ENCODE measurements at regions not wholly inside any gene's neighbourhood (a gene's known extent, or its start where the extent isn't known, plus 50 kb on each side); places are given as distances from the start of the nearest gene placed in this dataset.

DNA sequence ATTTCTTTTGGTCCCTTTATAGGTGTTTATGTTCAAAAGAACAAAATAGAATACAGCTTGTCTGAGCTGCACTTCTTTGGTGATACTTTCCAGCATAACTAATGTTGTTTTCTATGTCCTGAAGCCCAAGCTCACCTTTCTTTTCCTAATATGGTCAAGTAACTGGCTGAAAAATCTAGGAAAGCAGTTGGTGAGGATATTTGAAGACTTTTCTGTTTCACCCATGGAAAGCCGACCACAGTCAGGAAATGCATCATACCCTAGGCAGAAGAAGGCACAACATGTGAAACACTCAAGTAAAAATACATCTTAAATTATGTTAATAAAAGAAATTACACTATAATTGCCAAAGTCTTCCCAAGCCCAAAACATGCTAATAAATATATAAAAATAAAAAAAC is 337.0 kb downstream of the PDGFC start:
- TF ChIP-seq Cebpa-rat (IDR thresholded peaks at IDR 0.05) = no peak
- Histone ChIP-seq H3K27ac (no peak overlapping the region), H3K9me3 (replicated peaks in 1 of 11) (no peaks in the 10 kb centered on the region), H3K9ac (no peak overlapping the region), H3K36me3 (no peaks in the 10 kb centered on the region), H3K4me3 (no peak overlapping the region), H3K4me1 (no peaks in the 10 kb centered on the region), H3K4me2 (no peak overlapping the region), H4K20me1 (no peaks in the 10 kb centered on the region), H3K27me3 (no peaks in the 10 kb centered on the region)

GRCh38 chr4:156633847-156634246 is 337.8 kb downstream of the PDGFC start:
- Histone ChIP-seq H3K27me3 (no peaks in the 10 kb centered on the region), H3K4me2 (no peak overlapping the region), H3K27ac (no peak overlapping the region), H4K20me1 (no peaks in the 10 kb centered on the region), H3K36me3 (no peaks in the 10 kb centered on the region), H3K9ac (no peak overlapping the region), H3K4me3 (no peak overlapping the region), H3K9me3 (replicated peaks in 1 of 11) (no peaks in the 10 kb centered on the region), H3K4me1 (no peaks in the 10 kb centered on the region)
- no peak for TF ChIP-seq Cebpa-rat (IDR thresholded peaks at IDR 0.05)

GRCh38 chr4:156628858-156629257 is 342.7 kb downstream of the PDGFC start:
- Histone ChIP-seq H3K9ac (no peak overlapping the region), H3K4me3 (no peak overlapping the region), H3K36me3 (no peaks in the 10 kb centered on the region), H3K9me3 (replicated peaks in 1 of 11) (peaks cover 0 to 11% (median 7%) of the 10 kb centered on the region in 11 experiments; a peak in 15 of 22 replicates), H3K27me3 (no peaks in the 10 kb centered on the region), H3K27ac (no peak overlapping the region), H4K20me1 (no peaks in the 10 kb centered on the region), H3K4me1 (no peaks in the 10 kb centered on the region), H3K4me2 (no peak overlapping the region)
- TF ChIP-seq Cebpa-rat (IDR thresholded peaks at IDR 0.05) = no peak

- TF ChIP-seq Cebpa-rat (IDR thresholded peaks at IDR 0.05) = no peak
- peaks cover 0 to 10% (median 7%) of the 10 kb centered on the region in 11 experiments; a peak in 15 of 22 replicates for H3K9me3 ChIP-seq (replicated peaks in 1 of 11)
- no peaks in the 10 kb centered on the region for H3K4me1 ChIP-seq
- H3K4me2 ChIP-seq = no peak overlapping the region
- H3K4me3 ChIP-seq = no peak overlapping the region
- H3K9ac ChIP-seq = no peak overlapping the region
- no peak overlapping the region for H3K27ac ChIP-seq
- H3K36me3 ChIP-seq = no peaks in the 10 kb centered on the region
- H3K27me3 ChIP-seq = no peaks in the 10 kb centered on the region
- no peaks in the 10 kb centered on the region for H4K20me1 ChIP-seq
Observed at GRCh38 chr4:156623376-156623775, 348.2 kb downstream of the PDGFC start.

DNA sequence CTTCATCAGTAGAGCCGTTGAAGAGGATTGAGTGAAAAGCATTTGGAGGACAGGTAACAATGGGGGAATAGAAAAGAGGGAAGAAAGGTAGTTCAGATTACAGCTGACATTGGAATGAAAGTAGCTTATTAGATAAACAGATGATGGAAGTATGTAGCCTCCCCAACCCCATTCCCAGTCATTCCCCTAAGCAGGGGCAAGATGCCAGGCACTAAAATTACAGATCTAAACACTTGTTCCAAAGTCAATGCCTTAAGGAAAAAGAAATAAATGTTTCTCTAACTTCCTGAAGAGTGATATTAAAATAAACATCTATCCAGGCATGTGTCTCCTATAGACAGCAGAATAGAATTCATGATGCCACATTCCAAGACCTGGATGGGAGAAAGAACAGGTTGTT is 350.8 kb downstream of the PDGFC start:
- Histone ChIP-seq H3K4me1 (no peaks in the 10 kb centered on the region), H4K20me1 (no peaks in the 10 kb centered on the region), H3K4me3 (no peak overlapping the region), H3K9ac (no peak overlapping the region), H3K27ac (no peak overlapping the region), H3K36me3 (no peaks in the 10 kb centered on the region), H3K27me3 (no peaks in the 10 kb centered on the region), H3K9me3 (replicated peaks in 1 of 11) (no peaks in the 10 kb centered on the region), H3K4me2 (no peak overlapping the region)
- no peak for TF ChIP-seq Cebpa-rat (IDR thresholded peaks at IDR 0.05)

DNA sequence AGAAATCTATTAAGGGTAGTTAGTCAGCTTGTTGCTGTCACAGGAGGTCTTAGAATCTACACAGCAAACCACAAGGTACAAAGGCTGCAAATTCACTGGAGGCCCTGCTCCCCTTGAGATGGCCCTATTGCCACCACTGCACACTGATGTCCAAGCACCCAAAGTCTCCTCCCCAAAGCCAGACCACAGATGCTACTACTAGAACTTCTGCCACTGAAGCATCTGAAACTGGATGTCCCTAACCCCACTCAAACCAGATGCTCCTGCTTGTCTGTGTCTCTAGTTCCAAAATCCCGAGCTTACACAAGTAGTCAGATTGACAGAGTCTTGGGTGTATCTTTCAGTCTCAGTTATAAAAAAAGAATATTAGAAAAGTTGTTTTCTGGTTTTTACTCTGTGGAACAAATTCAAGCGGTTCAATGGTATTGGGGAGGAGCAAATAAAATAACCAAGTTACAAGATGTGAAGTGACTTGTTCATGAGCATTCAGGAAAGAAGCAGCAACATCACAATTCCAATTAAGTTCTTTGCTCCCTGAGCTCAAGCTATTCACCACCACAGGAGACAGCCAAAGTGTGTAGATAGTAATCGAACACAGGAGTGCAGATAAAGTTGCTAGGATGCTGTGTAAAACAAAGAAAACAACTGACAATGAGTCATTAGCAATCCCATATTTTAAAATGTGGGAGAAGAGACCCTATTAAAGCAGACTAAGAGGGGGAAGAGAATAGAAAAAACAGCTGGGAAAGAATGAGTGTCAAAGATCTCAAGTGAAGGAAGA is 352.3 kb downstream of the PDGFC start:
- no peaks in the 10 kb centered on the region for H3K36me3 ChIP-seq
- no peaks in the 10 kb centered on the region for H3K9me3 ChIP-seq (replicated peaks in 1 of 11)
- no peaks in the 10 kb centered on the region for H4K20me1 ChIP-seq
- no peaks in the 10 kb centered on the region for H3K4me1 ChIP-seq
- no peak overlapping the region for H3K4me2 ChIP-seq
- TF ChIP-seq Cebpa-rat (IDR thresholded peaks at IDR 0.05) = no peak
- H3K27ac ChIP-seq = no peak overlapping the region
- no peak overlapping the region for H3K9ac ChIP-seq
- no peaks in the 10 kb centered on the region for H3K27me3 ChIP-seq
- no peak overlapping the region for H3K4me3 ChIP-seq

GRCh38 chr4:156615066-156615531 is 356.5 kb downstream of the PDGFC start:
- no peaks in the 10 kb centered on the region for H3K36me3 ChIP-seq
- H3K27ac ChIP-seq = no peak overlapping the region
- H3K4me2 ChIP-seq = no peak overlapping the region
- H3K27me3 ChIP-seq = no peaks in the 10 kb centered on the region
- H3K4me1 ChIP-seq = peaks cover 0 to under 1% (median 0%) of the 10 kb centered on the region in 10 experiments; a peak in 1 of 20 replicates
- H3K9ac ChIP-seq = no peak overlapping the region
- no peaks in the 10 kb centered on the region for H3K9me3 ChIP-seq (replicated peaks in 1 of 11)
- H3K4me3 ChIP-seq = no peak overlapping the region
- no peaks in the 10 kb centered on the region for H4K20me1 ChIP-seq
- no peak for TF ChIP-seq Cebpa-rat (IDR thresholded peaks at IDR 0.05)

GRCh38 chr4:156614536-156614935 is 357.1 kb downstream of the PDGFC start:
- H3K9ac ChIP-seq = no peak overlapping the region
- no peak overlapping the region for H3K27ac ChIP-seq
- H4K20me1 ChIP-seq = no peaks in the 10 kb centered on the region
- no peaks in the 10 kb centered on the region for H3K27me3 ChIP-seq
- peaks cover 0 to 6% (median 0%) of the 10 kb centered on the region in 10 experiments; a peak in 7 of 20 replicates for H3K4me1 ChIP-seq
- no peak for TF ChIP-seq Cebpa-rat (IDR thresholded peaks at IDR 0.05)
- no peak overlapping the region for H3K4me3 ChIP-seq
- H3K4me2 ChIP-seq = no peak overlapping the region
- no peaks in the 10 kb centered on the region for H3K36me3 ChIP-seq
- no peaks in the 10 kb centered on the region for H3K9me3 ChIP-seq (replicated peaks in 1 of 11)

- no peak overlapping the region for H3K27ac ChIP-seq
- H3K27me3 ChIP-seq = no peaks in the 10 kb centered on the region
- H3K9ac ChIP-seq = no peak overlapping the region
- peak overlapping the region in 4 of 11 experiments; percentile 32 to 44 (median 34); a peak in 6 of 22 replicates for H3K4me2 ChIP-seq
- H4K20me1 ChIP-seq = no peaks in the 10 kb centered on the region
- no peak for TF ChIP-seq Cebpa-rat (IDR thresholded peaks at IDR 0.05)
- peaks cover 0 to 12% (median 0%) of the 10 kb centered on the region in 10 experiments; a peak in 7 of 20 replicates for H3K4me1 ChIP-seq
- no peak overlapping the region for H3K4me3 ChIP-seq
- H3K9me3 ChIP-seq (replicated peaks in 1 of 11) = no peaks in the 10 kb centered on the region
- no peaks in the 10 kb centered on the region for H3K36me3 ChIP-seq
Observed at GRCh38 chr4:156609421-156609820, 362.2 kb downstream of the PDGFC start.

GRCh38 chr4:156608651-156609050 is 362.9 kb downstream of the PDGFC start:
- no peaks in the 10 kb centered on the region for H3K36me3 ChIP-seq
- H3K4me3 ChIP-seq = no peak overlapping the region
- no peak overlapping the region for H3K9ac ChIP-seq
- no peaks in the 10 kb centered on the region for H4K20me1 ChIP-seq
- no peak overlapping the region for H3K4me2 ChIP-seq
- H3K4me1 ChIP-seq = peaks cover 0 to 12% (median 0%) of the 10 kb centered on the region in 10 experiments; a peak in 7 of 20 replicates
- no peaks in the 10 kb centered on the region for H3K27me3 ChIP-seq
- H3K27ac ChIP-seq = no peak overlapping the region
- no peaks in the 10 kb centered on the region for H3K9me3 ChIP-seq (replicated peaks in 1 of 11)
- no peak for TF ChIP-seq Cebpa-rat (IDR thresholded peaks at IDR 0.05)
